ENCODE measurements at regions not wholly inside any gene's neighbourhood (a gene's known extent, or its start where the extent isn't known, plus 50 kb on each side); places are given as distances from the start of the nearest gene placed in this dataset.

GRCh38 chr1:73953586-73953985, 244.4 kb downstream of the LRRIQ3 start:
- DNase-seq = no peak

DNA sequence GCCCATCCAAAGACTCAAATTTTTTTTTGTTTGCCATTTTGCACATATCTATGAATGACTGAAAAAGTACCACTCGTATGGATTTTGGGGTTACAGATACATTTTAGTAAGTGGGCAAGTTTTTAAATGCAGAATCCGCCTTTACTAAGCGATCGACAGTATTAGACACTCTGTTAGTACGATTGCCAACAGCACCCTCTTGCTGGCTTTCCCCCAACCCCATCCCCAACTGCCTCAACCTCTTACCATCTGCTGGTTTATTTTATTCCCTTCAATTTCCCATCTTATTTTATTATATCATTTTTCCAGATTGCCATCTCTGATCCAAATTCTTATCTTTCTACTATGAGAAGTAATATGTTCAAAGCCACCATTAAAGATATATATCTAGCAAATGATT, 244.8 kb downstream of the LRRIQ3 start:
- DNase-seq = no peak

GRCh38 chr1:73948055-73948454, 249.9 kb downstream of the LRRIQ3 start:
- DNase-seq = no peak

GRCh38 chr1:73947009-73947408, 251.0 kb downstream of the LRRIQ3 start:
- DNase-seq = no peak

DNA sequence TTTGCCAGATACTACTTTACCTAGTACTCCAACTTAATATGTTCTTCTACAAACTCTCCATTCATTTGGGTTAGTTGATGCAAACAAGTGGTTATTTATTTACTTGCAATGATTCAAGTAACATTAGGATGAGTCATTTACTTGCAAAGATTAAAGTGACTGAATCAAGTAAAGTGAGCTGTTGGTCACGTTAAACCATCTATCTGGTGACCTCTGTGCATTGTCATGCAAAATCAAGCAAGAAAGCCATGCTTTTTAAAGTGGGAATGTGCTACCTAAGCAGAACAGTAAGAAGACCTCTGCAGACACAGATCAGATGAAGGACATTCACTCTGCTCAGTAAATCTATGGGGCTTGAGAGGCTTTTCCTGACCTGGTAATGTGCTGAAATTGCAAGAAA, 254.7 kb downstream of the LRRIQ3 start:
- no peak for DNase-seq

DNA sequence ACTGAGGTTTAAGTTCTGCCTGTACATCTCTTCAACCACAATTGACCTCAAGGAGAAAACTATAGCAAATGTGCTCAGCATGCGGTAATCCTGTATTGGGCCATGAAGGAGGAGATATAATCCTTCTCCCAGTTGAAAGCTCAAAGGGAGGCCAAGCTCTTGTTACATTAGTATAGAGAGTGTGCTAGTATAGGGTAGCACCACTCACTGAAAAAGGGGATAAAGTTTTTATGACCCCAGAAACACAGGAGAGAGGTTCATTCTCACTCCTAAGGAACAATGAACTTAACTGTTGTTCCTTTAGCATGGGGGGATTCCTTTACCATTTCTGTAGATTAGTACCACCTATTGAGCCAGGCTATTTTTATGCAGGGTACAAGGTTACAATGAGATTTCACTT, 267.7 kb downstream of the LRRIQ3 start:
- no peak for DNase-seq

DNA sequence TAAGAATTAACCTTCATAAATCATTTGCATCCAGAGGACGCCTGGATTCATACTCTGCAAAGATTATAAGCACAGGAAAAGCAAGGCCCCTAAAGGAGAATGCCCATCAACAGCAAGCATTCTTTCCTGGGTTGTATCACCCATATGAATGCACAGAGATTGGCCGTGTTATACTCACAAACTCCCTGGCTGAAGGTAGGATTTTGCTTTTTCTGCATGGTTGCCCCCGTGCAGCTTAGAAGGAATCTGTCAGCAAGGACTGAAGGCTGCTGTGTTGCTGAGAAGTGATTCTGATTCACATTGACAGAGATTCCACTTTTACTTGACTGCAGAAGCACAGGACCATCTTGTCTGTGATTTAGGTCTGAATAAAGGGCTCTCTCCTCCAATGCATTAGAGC, 283.0 kb downstream of the LRRIQ3 start:
- no peak for DNase-seq

GRCh38 chr1:73913025-73913424, 285.0 kb downstream of the LRRIQ3 start:
- DNase-seq = no peak

GRCh38 chr1:73911849-73912248, 286.1 kb downstream of the LRRIQ3 start:
- DNase-seq = no peak

DNA sequence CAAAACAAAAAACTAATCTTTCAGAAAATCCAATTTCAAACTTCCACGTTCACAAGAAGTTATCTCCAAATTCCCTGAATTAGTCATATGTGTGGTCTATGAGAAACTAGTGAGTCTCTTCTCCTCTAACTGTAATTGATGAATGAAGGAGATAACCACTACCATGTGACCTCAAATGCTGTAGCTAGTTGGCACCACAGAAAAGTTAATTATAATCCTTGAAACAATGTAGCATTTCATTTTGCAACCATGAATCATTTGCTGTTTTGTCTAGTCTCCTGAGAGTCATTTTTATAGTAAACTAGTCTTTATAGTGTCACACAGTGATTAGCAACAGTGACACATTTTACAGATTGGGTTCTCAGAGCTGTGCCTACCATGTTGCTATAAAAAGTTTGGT, 287.5 kb downstream of the LRRIQ3 start:
- DNase-seq = no peak

GRCh38 chr1:73910062-73910461, 287.9 kb downstream of the LRRIQ3 start:
- DNase-seq = no peak

GRCh38 chr1:73909043-73909562, 288.9 kb downstream of the LRRIQ3 start:
- no peak for DNase-seq

DNA sequence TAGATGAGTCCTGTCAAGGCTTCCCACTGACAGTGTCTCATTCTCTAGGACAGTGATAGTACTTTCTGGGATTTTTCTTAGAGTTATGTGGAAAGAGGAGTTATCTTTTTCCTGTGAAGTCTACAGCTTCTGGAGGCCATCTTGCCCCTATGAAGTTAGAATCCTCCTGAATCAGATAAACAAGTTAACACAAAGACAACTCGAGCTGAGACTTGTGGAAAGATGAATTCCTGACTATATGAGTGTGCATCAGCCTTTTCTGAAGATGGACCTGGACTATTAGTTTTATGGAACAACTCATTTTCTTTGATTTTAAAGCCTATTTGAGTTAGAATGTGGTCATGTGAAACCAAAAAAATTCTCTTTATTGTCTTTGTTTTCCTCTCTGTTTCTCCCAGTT, 290.9 kb downstream of the LRRIQ3 start:
- no peak for DNase-seq

GRCh38 chr1:73903092-73903491, 294.9 kb downstream of the LRRIQ3 start:
- DNase-seq = no peak

DNA sequence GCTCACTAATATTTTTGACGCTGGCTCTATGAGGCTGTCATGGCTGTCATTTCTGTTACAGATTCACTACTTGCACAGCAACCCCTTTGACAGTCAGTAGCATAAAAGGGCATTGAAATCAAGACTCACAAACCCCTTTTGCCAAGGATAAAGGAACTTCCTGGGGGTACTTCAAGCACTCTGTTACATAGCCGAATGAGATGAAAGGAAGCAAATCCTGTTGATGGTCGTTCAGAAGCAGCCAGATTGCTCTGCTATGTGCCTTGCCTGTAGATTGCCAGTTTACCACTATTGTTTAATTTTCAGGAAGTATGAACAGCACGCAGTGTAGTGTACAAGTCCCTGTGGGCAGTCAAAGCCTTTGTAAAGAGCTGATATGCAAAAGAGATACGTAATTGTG, 296.2 kb downstream of the LRRIQ3 start:
- DNase-seq = no peak

GRCh38 chr1:73899311-73899710, 298.7 kb downstream of the LRRIQ3 start:
- DNase-seq = no peak

- DNase-seq = no peak
Observed at GRCh38 chr1:73898540-73898939, 299.4 kb downstream of the LRRIQ3 start.

DNA sequence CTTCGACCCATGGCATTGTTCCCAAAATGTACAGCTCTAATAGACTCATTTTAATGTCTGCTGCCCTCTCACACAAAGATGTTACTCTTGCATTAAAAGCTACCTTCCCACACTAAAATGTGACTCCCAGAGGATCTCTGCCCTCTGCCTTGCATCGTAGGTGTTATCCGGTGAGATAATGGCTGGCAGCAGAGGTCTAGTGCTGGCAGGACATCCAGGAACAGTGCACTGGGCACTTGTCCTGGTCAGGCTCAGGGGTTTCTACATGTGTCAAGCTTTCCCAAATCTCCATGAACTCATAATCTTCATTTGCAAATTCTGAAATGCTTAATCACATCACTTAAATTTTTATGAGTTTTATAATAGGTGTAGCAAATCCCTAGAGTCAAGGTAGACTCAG, 310.6 kb downstream of the LRRIQ3 start:
- no peak for DNase-seq

DNA sequence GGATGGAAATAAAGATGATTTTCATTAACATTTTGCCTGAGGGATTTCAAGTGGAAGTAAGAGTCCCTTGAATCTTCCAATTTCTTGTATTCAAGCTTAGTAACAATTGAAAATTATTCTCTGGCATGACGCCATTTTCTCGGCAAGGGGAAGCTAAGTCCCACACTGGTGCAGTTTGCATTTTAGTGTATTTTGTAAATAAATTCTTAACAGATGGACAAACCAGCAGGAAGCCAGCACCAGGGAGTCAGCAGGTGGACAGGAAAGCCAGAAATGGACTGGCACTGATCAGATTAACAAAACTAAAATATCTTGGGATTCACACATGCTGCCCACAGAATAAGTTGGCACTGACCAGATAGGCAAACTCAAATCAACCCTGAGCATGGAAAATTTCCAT, 311.3 kb downstream of the LRRIQ3 start:
- no peak for DNase-seq

GRCh38 chr1:73874806-73875205, 323.2 kb downstream of the LRRIQ3 start:
- DNase-seq = no peak

GRCh38 chr1:73868810-73869336, 329.1 kb downstream of the LRRIQ3 start:
- no peak for DNase-seq

DNA sequence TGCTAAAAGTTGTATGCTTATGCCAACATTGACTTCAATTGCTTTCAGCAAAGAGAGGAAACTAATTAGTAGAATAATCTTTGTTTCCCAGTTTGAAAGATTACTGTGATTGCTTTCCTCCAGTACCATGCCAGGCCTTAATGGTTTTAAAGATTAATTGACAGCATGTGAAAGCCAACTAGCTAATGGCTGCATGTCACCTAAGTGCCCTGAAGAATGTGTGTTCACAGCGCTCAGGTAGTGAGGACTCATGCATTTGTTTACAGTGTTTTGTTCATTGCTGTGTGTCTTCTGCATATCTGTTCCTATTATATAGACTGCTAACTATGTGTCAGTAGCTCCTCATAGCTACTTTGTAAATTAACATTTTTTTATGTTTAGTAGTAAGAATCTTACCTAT, 335.6 kb downstream of the LRRIQ3 start:
- no peak for DNase-seq

- no peak for DNase-seq
Observed at GRCh38 chr1:73860421-73860950, 337.5 kb downstream of the LRRIQ3 start.

DNA sequence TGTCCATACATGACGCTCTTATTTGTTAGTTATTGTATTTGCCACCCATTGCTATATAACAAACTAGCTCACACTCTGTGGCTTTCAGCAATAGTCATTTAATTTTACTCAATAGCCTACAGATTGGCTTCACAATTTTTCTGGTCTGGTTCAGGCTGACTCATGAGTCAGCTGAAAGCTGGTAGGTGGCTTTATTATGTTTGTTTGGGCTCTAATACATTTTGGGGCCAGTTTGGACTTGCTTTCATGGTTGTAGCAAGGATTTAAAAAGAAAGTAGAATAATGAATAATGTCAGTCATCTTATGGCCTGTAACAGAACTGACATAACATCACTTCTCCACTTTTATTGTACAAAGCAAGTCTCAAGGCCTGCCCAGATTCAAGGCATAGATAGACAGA, 338.7 kb downstream of the LRRIQ3 start:
- DNase-seq = no peak

DNA sequence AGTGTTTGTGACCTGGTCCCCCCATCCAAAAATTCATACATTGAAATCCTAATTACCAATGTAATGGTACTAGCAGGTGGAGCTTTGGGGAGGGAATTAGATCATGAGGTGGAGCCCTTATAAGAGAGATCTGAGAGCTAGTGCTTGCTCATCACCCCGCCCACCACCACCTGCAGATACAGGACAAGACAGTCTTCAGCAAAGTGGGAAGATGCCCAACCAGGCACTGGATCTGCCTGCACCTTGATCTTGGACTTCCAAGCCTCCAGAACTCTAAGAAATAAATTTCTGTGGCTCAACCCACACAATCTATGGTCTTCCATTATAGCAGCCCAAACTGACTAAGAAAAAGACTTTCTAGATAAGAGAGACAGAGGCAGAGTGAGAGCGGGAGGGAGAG, 343.4 kb downstream of the LRRIQ3 start:
- no peak for DNase-seq

Data from hematopoietic multipotent progenitor cell treated with erythropoietin and hydrocortisone succinate and interleukin-3 and kit ligand, for 8 days (in vitro differentiated cells).